Breast epithelium (tissue), 3 donors: ENCODE measurements at regions not wholly inside any gene's neighbourhood (a gene's known extent, or its start where the extent isn't known, plus 50 kb on each side); places are given as distances from the start of the nearest gene placed in this dataset.

Experiments
- POLR2A ChIP-seq: fragments of 450-650 bp; IDR thresholded peaks from one replicate; pipeline ENCODE4 v1.6.1; 2016; ENCODE audit warnings: antibody characterized with exemption, mild to moderate bottlenecking, moderate library complexity
- POLR2AphosphoS5 ChIP-seq, 3 donors: sonication (generic); formaldehyde crosslinking; IDR thresholded peaks; one replicate each; pipeline ENCODE4 v1.6.1; 2017; ENCODE audit warnings: antibody characterized with exemption in 3 of 3
- TF ChIP-seq, protein P1 (sequence below), 3 donors: fragments of 450-650 bp; IDR thresholded peaks; one replicate each; pipeline ENCODE4 v1.5.1; 2016 to 2017; ENCODE audit warnings: antibody characterized with exemption in 3 of 3, mild to moderate bottlenecking in 3 of 3, moderate library complexity in 3 of 3

GRCh38 chr2:121065239-121065638 is 219.8 kb downstream of the TFCP2L1 start:
- TF ChIP-seq, protein P1, sequence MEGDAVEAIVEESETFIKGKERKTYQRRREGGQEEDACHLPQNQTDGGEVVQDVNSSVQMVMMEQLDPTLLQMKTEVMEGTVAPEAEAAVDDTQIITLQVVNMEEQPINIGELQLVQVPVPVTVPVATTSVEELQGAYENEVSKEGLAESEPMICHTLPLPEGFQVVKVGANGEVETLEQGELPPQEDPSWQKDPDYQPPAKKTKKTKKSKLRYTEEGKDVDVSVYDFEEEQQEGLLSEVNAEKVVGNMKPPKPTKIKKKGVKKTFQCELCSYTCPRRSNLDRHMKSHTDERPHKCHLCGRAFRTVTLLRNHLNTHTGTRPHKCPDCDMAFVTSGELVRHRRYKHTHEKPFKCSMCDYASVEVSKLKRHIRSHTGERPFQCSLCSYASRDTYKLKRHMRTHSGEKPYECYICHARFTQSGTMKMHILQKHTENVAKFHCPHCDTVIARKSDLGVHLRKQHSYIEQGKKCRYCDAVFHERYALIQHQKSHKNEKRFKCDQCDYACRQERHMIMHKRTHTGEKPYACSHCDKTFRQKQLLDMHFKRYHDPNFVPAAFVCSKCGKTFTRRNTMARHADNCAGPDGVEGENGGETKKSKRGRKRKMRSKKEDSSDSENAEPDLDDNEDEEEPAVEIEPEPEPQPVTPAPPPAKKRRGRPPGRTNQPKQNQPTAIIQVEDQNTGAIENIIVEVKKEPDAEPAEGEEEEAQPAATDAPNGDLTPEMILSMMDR (IDR thresholded peaks at IDR 0.05) = no peak
- no peak for TF ChIP-seq POLR2A
- no peak for TF ChIP-seq POLR2AphosphoS5 (IDR thresholded peaks at IDR 0.05)
